Transverse colon (tissue), 4 donors: ENCODE measurements at regions not wholly inside any gene's neighbourhood (a gene's known extent, or its start where the extent isn't known, plus 50 kb on each side); places are given as distances from the start of the nearest gene placed in this dataset.

ENCODE experiments used
- CTCF ChIP-seq, 5 experiments: fragments of 200-600 bp in 3 of 5; fragments of 450-650 bp in 2 of 5; sonication (generic) in 3 of 5; IDR thresholded peaks; 1 replicate in 2 of 5; 2 replicates in 3 of 5; pipeline ENCODE4 v1.5.1; 2016 to 2017; ENCODE audit warnings: antibody characterized with exemption in 5 of 5, inconsistent platforms in 3 of 5, mild to moderate bottlenecking in 2 of 5, moderate library complexity in 1 of 5
- POLR2AphosphoS5 ChIP-seq, 3 donors: sonication (generic); formaldehyde crosslinking; IDR thresholded peaks; one replicate each; pipeline ENCODE4 v1.6.1; 2016; ENCODE audit warnings: antibody characterized with exemption in 3 of 3

- TF ChIP-seq CTCF (IDR thresholded peaks at IDR 0.05) (no peak), POLR2AphosphoS5 (IDR thresholded peaks at IDR 0.05) (no peak)
Measured at GRCh38 chr2:176598351-176598750, 329.1 kb downstream of the MTX2 start.
